HG03378 (cell line): ENCODE measurements at regions not wholly inside any gene's neighbourhood (a gene's known extent, or its start where the extent isn't known, plus 50 kb on each side); places are given as distances from the start of the nearest gene placed in this dataset.

ENCODE experiments used
- ATAC-seq: cut with Tn5 transposase; IDR thresholded peaks from one replicate; pipeline ENCODE4 v1.9.1; 2021; ENCODE audit warnings: mild to moderate bottlenecking, moderate library complexity; ENCODE audit not compliant: unreplicated experiment

DNA sequence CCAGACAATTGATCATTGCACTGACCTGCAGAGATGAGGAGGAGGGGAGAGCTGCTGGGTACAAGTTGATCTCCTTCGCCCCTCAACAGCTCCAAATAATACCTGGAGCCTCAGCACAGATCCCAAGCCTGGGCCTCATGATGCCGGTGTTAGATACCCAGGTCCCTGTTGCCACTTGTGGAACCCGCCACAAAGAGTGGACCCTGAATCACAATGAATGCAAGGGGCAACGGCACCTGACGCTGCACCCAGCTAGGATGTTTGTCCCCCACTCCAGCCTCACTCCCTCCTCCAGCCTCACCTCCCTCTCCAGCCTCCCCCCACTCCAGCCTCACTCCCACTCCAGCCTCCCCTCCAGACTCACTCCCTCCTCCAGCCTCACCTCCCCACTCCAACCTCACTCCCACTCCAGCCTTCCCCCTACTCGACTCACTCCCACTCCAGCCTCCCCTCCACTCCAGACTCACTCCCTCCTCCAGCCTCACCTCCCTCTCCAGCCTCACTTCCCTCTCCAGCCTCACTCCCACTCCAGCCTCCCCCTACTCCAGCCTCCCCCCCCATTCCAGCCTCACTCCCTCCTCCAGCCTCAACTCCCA, 879.0 kb downstream of the BRD1 start:
- ATAC-seq, result no peak

DNA sequence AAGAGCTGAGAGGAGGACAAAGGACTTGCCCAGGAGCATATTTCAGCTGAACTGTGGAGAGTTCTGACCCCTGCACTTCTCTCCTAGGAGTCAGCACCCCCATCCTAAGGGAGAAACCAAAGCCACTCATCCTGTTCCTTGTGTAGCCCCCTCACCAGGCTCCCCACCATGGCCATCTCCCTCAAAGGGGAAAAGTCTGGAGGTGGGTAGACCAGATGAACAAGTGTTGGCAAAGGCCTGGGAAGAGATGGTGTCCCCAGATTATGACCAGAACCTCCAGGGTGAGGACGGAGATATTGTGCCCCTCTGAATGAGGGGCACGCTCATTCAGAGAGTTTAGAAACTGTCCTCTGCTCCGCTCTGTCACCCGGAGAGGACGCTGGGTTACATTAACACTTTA, 880.0 kb downstream of the BRD1 start:
- ATAC-seq, result no peak

DNA sequence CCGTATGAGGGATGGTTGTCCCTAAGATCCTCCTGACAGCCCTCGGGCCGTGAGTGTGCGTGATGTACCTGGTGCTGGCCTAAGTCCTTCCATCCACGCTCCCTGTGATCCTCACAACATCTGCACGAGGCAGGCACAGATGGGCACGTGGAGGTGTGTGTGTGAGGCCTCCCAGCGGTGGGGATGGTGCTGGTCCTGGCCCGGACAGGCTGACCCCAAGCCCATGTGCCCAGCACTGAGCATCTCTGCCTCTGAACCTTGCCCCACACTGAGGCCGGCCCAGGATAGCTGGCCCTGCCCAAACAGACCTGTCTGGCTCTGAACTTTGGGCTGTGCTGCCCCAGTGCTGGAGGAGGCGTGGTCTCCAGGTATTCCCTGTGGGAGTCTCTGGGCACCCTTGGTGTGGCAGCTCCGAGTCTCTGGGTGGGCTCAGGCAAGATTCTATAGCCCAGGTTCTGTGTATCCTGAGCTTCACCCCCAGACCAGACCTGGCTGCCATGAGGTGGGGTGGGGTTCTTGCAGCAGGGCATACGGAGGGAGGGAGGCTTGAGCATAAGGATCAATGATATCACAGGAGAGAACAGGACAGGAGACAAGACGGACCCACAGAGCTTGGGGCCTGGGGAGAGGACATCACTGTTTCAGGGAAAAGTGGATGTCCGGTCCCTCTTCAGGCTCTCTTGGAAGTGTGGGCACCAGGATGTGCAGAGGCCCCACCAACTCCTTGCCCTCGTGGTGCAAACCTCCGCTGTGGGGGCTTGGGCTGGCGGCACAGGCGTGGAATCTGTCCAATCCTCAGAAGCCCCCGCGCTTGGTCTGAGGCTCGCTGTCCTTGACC, 881.8 kb downstream of the BRD1 start:
- ATAC-seq, result no peak

DNA sequence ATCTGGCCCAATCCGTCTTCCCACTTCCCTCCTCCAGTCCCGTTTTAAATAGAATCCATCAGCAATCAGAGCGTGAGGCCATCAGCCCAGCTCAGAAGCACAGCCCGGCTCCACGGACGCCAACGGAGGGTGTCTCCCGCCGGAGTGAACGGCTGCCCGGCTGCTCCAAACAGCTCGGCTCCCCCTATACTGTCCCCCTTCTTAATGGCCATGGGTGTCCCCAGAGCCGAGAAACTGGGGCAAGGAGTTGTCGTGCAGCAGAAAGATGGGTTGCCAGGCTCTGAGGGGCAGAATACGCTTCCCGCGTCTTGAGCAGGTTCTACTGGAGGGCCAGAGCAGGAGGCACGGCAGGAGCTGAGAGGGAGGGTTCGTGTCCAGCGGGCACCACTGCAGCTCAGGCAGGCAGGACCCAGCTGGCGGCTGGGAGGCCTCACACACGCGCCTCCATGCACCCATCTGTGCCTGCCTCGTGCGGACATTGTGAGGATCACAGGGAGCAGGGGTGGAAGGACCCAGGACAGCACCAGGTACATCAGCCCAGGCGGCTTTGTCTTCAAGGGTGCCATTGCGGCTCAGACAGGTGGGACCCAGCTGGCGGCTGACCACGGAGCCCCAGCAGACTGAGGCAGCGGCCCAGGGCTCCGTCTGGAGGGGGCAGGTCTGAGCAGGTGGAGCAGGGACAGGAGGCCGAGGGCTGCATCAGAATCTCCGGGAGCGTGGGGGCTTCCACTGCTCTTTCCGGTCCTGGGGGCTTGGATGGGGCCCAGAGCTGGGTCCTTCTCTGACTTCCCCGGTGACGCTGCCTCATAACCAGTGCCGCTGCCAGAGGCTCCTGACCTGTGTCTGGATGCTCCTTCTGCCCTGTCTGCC, 882.7 kb downstream of the BRD1 start:
- no peak for ATAC-seq

GRCh38 chr22:48944433-48944750, 883.3 kb downstream of the BRD1 start:
- no peak for ATAC-seq

- no peak for ATAC-seq
These were observed 883.9 kb downstream of the BRD1 start for GRCh38 chr22:48943567-48944432.

GRCh38 chr22:48942698-48943566, 884.7 kb downstream of the BRD1 start:
- no peak for ATAC-seq

GRCh38 chr22:48941903-48942575, 885.6 kb downstream of the BRD1 start:
- no peak for ATAC-seq

DNA sequence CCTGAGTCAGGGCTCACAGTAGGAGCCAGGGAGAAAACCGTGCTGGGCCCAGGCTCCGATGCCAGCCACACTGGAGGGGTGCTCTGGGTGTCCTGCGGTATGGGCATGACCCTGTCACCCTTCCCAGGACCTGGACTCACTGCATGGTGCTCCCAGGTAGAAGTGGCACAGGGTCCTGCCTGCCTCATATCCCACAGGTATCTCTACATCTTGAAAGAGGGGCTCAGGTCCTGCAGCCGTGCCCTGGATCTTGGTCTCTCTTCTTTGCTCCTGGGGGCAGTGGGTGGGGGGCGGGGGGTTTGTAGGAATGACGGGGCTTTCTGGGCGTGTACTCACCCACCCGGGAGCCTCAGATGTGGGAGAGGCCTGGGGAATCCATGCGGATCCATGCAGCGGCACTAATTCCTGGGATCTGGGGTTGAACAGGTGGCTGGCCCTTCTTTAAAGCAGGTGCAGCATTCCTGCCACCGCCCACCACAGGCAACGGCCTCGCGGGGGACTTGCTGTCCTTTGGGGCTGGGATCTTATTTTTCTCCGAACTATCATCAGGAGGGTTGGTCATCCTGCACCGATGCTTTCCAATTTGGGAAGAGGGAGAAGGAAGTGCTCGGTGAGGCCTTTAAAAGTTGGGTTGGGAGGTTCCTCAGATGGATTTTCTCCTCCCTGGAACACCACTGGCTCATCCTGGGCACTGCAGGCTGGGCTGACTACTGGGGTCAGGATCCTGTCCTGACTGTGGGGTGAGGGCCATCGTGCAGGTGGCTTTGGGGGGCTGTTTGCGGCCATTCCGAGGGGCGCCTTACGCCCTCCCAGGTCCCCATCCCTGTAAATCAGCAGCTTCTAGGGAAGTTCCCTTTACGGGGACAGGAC, 886.4 kb downstream of the BRD1 start:
- no peak for ATAC-seq

- ATAC-seq, result no peak
These were observed 887.2 kb downstream of the BRD1 start for GRCh38 chr22:48940266-48941032.

DNA sequence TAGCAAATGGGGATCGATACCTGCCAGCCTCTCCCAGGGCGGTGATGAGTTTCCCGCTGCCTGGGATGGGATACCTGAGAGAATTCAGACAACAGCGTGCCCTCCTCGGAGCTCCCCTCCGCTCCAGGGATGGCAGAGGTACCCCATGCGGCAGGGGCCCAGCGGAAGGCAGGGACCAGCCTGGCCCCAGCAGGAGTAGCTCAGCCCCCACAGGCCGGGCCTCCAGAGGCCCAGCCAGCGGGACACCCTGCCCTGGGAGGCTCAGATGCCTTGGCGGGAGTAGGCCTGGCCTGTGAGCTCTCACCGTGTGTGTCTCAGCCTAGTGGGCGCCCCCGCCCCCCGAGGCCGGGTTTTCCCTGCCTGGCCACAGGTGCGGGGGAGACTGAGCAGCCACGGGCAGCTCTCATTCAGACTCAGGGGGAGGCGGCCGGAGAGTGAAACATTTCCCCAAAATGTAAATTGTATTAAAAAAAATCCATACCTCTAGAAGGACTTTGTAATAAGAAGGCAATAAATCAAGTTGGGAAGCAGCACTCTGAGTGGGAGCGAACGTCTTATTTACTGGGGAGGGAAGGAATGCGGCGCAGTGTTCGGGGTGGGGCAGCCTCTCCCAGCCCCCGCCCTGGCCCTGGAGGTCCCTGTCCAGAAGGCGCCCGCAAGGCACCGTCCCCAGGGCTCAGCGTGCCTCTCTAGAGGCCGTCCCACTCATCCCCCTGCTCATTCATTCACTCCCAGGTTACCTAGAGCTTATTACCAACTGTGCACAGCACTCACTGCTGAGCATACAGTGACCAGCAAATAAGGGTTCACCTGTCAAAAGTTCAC, 888.0 kb downstream of the BRD1 start:
- no peak for ATAC-seq

GRCh38 chr22:48938741-48939140, 888.9 kb downstream of the BRD1 start:
- ATAC-seq, result no peak

DNA sequence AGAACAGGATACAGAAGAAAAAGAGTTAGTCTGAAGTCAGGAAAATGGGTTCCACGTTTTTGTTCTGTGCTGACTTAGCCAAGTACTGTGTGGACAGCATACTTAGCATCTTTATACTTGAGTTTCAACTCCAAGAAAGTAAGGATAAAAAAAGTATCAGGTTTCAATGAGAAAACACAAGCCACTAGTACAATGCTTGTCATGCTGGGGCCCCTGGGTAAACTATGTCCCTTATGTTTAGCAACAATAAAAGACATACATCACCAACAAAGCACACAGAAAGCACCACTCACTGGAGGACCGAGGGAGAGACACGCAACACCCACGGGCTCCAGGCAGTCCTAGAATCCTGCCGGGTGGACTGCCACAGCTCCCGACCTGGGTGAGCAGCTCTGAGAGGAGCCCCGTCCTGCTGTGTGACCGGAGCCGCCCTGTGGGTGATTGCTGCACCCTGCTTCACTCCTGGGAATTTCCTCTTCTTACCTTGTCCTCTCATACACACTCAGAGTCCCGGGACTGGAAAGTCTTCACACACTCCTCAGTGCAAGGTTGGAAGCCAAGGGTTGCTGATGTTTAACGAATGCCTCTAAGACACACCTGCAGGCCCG, 890.5 kb downstream of the BRD1 start:
- no peak for ATAC-seq

DNA sequence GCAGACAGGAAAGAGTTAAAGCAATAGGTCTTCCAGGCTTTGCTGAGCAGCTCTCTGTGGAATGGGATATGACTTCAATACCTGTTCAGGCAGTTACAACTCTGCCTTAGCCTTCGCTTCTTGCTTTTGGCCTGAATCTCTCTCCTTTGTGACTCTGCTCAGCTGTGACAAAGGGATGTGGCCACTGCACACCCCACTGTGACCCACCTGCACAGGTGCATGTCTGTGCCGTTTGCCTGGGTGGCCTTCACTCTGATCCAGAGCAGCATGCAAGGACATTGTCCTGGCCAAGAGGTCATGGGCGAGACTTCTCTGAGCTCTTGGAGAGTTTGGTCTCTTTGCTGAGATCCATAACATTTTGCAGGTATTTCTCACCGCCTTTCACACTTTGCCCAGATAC, 891.3 kb downstream of the BRD1 start:
- no peak for ATAC-seq

- ATAC-seq, result no peak
These were observed 893.2 kb downstream of the BRD1 start for GRCh38 chr22:48934446-48934845.

GRCh38 chr22:48931452-48931851, 896.2 kb downstream of the BRD1 start:
- no peak for ATAC-seq
